HEK293 (cell line): ENCODE measurements at regions not wholly inside any gene's neighbourhood (a gene's known extent, or its start where the extent isn't known, plus 50 kb on each side); places are given as distances from the start of the nearest gene placed in this dataset.

Experiments
- ZNF529 ChIP-seq: fragments of 450-650 bp; formaldehyde crosslinking; IDR thresholded peaks from 2 replicates; pipeline ENCODE4 v1.5.1; 2017; ENCODE audit warnings: missing genetic modification characterization, missing biosample characterization; ENCODE audit not compliant: insufficient replicate concordance
- ZNF624 ChIP-seq: fragments of 450-650 bp; formaldehyde crosslinking; IDR thresholded peaks from 2 replicates; pipeline ENCODE4 v1.5.1; 2017; ENCODE audit warnings: missing biosample characterization, missing genetic modification characterization
- ZNF670 ChIP-seq: fragments of 450-650 bp; formaldehyde crosslinking; IDR thresholded peaks from 2 replicates; pipeline ENCODE4 v1.5.1; 2016; ENCODE audit warnings: missing biosample characterization, missing genetic modification characterization, low read depth
- TF ChIP-seq, protein P1 (sequence below): fragments of 450-650 bp; formaldehyde crosslinking; IDR thresholded peaks from 2 replicates; pipeline ENCODE4 v1.5.1; 2016; ENCODE audit warnings: missing biosample characterization, missing genetic modification characterization

DNA sequence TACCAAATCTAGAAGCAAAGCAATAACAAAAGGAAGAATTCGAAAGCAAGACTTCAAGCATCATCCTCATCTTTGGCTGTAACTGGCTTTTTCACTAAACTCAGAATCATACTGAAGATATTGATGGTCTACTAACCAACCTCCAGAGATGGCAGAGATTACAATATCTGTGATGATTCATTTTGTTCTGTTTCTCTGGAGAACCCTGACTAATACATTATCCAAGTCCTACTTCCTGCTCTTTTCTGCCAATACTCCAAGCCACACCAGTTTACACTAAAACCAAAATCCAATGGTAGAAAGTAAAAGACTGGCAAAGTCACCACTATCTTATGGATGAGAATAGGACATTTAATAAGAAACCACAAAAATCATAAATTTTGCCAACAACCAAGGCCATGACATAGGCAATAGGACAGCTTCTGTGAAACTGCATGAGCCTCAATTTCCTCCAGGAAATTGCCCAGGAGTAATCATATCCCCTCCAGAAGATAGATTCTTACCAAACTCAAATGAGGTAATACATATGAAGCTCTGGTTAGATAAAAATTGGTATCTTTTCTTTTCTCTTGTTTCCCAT is 159.8 kb downstream of the METTL4 start:
- TF ChIP-seq, protein P1, sequence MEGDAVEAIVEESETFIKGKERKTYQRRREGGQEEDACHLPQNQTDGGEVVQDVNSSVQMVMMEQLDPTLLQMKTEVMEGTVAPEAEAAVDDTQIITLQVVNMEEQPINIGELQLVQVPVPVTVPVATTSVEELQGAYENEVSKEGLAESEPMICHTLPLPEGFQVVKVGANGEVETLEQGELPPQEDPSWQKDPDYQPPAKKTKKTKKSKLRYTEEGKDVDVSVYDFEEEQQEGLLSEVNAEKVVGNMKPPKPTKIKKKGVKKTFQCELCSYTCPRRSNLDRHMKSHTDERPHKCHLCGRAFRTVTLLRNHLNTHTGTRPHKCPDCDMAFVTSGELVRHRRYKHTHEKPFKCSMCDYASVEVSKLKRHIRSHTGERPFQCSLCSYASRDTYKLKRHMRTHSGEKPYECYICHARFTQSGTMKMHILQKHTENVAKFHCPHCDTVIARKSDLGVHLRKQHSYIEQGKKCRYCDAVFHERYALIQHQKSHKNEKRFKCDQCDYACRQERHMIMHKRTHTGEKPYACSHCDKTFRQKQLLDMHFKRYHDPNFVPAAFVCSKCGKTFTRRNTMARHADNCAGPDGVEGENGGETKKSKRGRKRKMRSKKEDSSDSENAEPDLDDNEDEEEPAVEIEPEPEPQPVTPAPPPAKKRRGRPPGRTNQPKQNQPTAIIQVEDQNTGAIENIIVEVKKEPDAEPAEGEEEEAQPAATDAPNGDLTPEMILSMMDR (tag by site-specific recombination) = no peak
- no peak for TF ChIP-seq ZNF624 (tag by site-specific recombination)
- no peak for TF ChIP-seq ZNF529
- TF ChIP-seq ZNF670 (tag by site-specific recombination) = no peak
